HG03469 (cell line): ENCODE measurements at regions not wholly inside any gene's neighbourhood (a gene's known extent, or its start where the extent isn't known, plus 50 kb on each side); places are given as distances from the start of the nearest gene placed in this dataset.
"Not testable (repeated sequence)": the region's sequence is repeated elsewhere in the genome, so short reads cannot be mapped to it uniquely, and the experiment has no call there.

Experiments used
- ATAC-seq: cut with Tn5 transposase; IDR thresholded peaks from one replicate; pipeline ENCODE4 v1.9.1; 2021; ENCODE audit warnings: mild to moderate bottlenecking, moderate library complexity, moderate number of reproducible peaks; ENCODE audit not compliant: unreplicated experiment

DNA sequence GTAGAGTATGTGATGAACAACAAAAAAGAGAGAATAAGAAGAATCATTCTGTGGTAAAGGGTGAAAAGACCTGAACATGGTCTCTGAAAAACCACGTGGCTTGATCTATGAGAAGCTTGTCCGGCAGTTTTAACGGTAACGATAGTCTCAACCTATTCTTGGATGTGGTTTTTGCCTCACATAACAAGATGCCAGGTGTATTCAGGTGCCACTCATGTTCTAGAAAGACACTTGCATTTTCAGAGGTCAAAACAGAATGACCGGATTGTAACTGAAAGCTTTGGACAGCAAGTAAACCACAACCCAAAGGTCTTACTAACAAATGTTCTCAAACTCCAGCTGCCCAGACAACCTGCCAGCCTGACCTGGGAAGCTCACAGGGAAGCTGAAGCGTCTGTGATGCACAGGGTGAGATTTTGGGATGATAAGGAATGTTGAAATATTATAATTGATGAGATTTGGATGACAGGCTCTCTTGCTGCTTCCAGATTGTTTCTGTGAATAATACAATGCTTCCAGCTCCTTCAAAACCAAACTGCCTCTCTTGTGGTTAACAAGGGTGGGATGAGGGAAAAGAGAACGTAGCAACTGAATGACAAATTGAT, 137.4 kb upstream of the GRB10 start:
- no peak for ATAC-seq

- no peak for ATAC-seq
Observed at GRCh38 chr7:50915621-50916020, 132.9 kb upstream of the GRB10 start.

DNA sequence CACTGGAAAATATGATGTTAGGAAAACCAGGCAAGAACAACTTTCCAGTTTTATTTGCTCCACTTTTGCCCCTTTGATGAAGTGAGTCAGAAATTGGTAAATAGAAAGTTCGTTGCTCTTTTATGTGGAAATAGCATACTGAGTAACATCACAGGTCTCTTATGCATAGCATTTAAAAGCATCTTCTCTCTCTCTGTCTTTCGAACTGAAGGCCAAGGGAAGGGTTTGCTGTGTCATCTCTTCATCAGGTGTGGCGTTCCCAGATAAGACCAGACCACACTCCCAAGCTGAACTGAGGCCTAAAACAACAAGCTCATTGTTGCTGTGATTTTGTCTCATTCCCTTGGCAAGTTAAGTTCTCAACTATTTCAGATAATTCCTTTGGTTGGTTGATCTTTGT, 131.8 kb upstream of the GRB10 start:
- no peak for ATAC-seq

- no peak for ATAC-seq
Observed at GRCh38 chr7:50908628-50909290, 126.1 kb upstream of the GRB10 start.

GRCh38 chr7:50898604-50899477, 116.1 kb upstream of the GRB10 start:
- ATAC-seq, result not testable (repeated sequence)

- ATAC-seq, result not testable (repeated sequence)
Observed at GRCh38 chr7:50887061-50887460, 104.4 kb upstream of the GRB10 start.

DNA sequence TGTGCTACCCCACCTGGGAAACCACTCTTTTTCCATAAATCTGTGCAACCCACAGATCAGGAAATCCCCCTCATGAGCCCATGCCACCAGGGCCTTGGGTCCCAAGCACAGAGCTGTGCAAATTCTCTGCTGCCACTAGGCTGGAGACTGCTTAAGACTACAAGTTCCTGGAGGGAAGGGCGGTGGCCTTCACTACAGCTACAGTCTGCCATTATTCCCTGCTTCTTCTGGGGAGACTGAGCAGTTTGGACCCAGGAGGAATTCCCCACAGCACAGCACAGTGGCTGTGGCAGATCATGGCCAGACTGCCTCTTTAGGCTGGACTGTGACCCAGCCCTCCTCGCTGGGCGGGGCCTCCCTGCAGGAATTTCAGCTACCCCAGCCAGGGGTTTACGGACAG, 89.7 kb upstream of the GRB10 start:
- no peak for ATAC-seq

GRCh38 chr7:50869108-50869725, 86.5 kb upstream of the GRB10 start:
- ATAC-seq, result no peak

DNA sequence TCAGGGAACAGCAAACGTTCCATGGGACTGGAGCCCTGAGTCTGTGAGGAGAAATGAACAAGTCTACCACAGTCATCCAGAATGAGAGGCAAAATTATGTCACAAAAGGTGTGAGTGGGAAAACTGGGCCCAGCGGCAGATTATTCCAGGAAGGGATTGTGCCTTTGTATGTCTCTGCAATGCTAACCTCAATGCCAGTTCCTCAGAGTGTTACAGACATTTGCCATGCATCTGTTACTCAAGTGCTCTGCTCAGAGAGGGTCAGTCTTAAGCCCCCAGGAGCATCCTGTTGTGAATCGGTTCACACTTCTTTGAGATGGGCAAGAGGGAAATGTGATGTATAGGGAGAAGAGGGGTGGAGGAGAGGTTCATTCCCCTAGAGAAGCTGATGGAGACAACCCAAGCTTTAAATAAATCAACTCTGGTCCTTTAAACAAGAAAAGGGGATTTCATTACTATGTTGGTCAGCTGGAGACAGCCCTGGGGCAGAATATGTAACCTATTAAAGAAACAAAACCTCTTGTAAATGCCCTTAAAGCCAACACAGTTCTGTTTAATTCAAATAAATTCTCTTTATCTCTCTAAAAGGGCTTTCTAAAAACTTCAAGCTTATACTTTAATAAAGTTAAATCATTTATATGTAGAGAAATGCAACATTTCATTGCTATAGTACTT, 85.9 kb upstream of the GRB10 start:
- ATAC-seq, result no peak

GRCh38 chr7:50867034-50867356, 84.3 kb upstream of the GRB10 start:
- ATAC-seq, result no peak

GRCh38 chr7:50866343-50867033, 83.8 kb upstream of the GRB10 start:
- ATAC-seq, result no peak

GRCh38 chr7:50865450-50865849, 82.8 kb upstream of the GRB10 start:
- ATAC-seq, result no peak

DNA sequence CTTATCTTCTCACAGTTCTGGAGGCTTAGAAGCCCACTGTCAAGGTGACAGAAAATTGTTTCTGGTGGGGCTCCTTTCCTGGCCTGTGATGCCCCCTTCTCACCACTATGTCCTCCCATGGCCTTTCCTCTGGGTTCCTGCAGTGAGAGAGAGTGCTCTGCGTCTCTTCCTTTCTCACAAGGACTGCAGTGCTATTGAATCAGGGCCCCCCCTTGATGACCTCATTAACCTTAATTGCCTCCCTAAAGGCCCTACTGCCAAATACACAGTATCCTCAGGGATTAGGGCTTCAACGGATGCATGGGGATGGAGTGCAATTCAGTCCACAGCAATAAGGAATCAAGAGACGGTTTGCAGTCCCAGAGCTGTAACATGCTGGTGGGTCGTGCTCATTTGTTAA, 82.0 kb upstream of the GRB10 start:
- no peak for ATAC-seq

GRCh38 chr7:50863053-50863452, 80.4 kb upstream of the GRB10 start:
- no peak for ATAC-seq

GRCh38 chr7:50862302-50862701, 79.6 kb upstream of the GRB10 start:
- no peak for ATAC-seq

- no peak for ATAC-seq
Observed at GRCh38 chr7:50860598-50860997, 77.9 kb upstream of the GRB10 start.

GRCh38 chr7:50860174-50860573, 77.5 kb upstream of the GRB10 start:
- no peak for ATAC-seq

GRCh38 chr7:50858528-50859245, 76.0 kb upstream of the GRB10 start:
- no peak for ATAC-seq

DNA sequence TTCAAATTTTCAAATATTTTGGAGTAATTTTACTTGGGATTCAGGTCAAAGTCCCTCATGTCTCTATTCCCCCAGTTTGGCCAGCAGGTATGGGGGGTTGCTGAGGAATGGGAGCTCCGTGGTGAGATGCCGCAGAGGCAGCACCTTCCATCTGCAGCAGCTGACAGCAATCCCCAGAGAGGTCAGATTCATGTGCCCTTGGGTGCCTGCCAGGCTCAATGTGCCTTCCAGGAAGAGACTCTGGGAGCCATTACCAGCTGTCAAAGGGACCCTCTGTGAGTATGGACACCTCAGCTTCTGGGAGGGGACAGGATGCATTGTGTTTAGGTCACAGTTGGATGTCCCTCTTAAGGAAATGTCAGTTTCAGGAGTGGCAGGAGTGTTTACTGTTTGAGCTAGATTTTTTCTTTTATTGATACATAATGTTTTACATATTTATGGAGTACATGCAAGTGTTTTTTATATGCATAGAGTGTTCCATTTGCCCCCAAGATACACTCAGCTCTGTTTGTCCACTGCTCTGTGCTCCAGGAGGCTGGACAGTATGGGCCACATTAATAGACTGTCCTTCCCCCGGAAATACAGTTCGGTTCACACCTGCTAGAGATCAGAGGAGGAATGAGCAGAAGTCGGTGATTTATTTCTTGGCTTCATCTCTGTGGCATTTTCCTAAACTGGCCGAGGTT, 75.3 kb upstream of the GRB10 start:
- ATAC-seq, result no peak
